MCF 10A (cell line): ENCODE measurements at regions not wholly inside any gene's neighbourhood (a gene's known extent, or its start where the extent isn't known, plus 50 kb on each side); places are given as distances from the start of the nearest gene placed in this dataset.

ENCODE experiments used
- BruUV-seq: library from RNA; stranded (reverse); fragments of 400-500 nt; replicated peaks from 2 replicates; lab custom pipeline; 2021; lab: Mats Ljungman, UMichigan
- CTCF ChIA-PET: fragments of 300-600 bp; sonication (Branson Sonifier 250); formaldehyde crosslinking; extraction: SDS; loops from one replicate; lab custom pipeline; 2021; ENCODE audit warnings: antibody characterized with exemption, inconsistent platforms; lab: Yijun Ruan, JAX
- POLR2A ChIA-PET: fragments of 300-600, 350-650 bp; sonication (Branson Sonifier 250); formaldehyde crosslinking; extraction: SDS; loops from one replicate; lab custom pipeline; 2020; ENCODE audit warnings: antibody characterized with exemption, inconsistent platforms; lab: Yijun Ruan, JAX
- DNase-seq: peaks from one replicate; pipeline ENCODE4 v3.0.0-alpha.2; 2018; ENCODE audit not compliant: unreplicated experiment
- H3K27ac Mint-ChIP-seq: one replicate; pipeline ENCODE4 v1.8.0; 2022; ENCODE audit warnings: mild to moderate bottlenecking, low read depth, mixed read lengths; ENCODE audit not compliant: unreplicated experiment
- H3K27me3 Mint-ChIP-seq: one replicate; pipeline ENCODE4 v1.8.0; 2022; ENCODE audit warnings: mixed read lengths; ENCODE audit not compliant: insufficient read depth, unreplicated experiment
- H3K36me3 Mint-ChIP-seq: one replicate; pipeline ENCODE4 v1.8.0; 2022; ENCODE audit warnings: mild to moderate bottlenecking, moderate library complexity, mixed read lengths; ENCODE audit not compliant: insufficient read depth, unreplicated experiment
- H3K4me1 Mint-ChIP-seq: one replicate; pipeline ENCODE4 v1.8.0; 2022; ENCODE audit warnings: mixed read lengths; ENCODE audit not compliant: insufficient read depth, unreplicated experiment
- H3K4me3 Mint-ChIP-seq: one replicate; pipeline ENCODE4 v1.8.0; 2022; ENCODE audit warnings: mild to moderate bottlenecking, moderate library complexity, mixed read lengths; ENCODE audit not compliant: unreplicated experiment
- H3K9me3 Mint-ChIP-seq: one replicate; pipeline ENCODE4 v1.8.0; 2022; ENCODE audit warnings: mixed read lengths; ENCODE audit not compliant: unreplicated experiment
- CTCF ChIP-seq: fragments of 200-600 bp; IDR thresholded peaks from one replicate; pipeline ENCODE4 v1.8.0; 2022; ENCODE audit warnings: antibody characterized with exemption, mild to moderate bottlenecking; ENCODE audit not compliant: unreplicated experiment
- intact Hi-C: fragments of 100-400 bp; cut with micrococcal nuclease; formaldehyde crosslinking; loops from 2 replicates; pipeline ENCODE4 v1.14.1; 2022

DNA sequence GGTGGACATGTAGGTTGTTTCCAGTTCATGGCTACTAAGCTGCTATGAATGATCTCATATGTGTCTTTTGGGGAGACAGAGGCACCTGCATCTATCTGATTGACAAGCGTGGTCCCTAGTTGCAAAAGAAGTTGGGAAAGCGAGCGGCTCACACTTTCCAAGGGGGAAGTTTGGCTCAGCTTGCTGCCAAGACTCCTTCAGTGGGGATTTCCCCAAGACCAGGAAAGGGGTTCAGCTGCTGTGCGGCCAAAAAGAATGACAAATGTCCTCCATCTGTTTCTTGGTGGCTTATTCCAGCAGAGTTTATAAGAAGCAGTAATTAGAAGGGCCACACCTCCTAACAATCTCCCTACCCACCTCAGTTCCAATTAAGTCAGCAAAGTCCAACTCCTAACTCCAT, 128.5 kb upstream of the GALNT2 start:
- intact Hi-C loops, result no loop called here
- TF ChIP-seq CTCF, result no peak
- Mint-ChIP-seq H3K4me3 (no peak overlapping the region), H3K4me1 (peaks cover 7% of the 10 kb centered on the region), H3K9me3 (no peaks in the 10 kb centered on the region), H3K36me3 (no peaks in the 10 kb centered on the region), H3K27me3 (peaks cover 12% of the 10 kb centered on the region), H3K27ac (no peak overlapping the region)
- peak; percentile 19 for DNase-seq
- BruUV-seq, result no TSS peak
- ChIA-PET CTCF (no interaction called here), POLR2A (no interaction called here)

- ChIA-PET CTCF (interaction anchor here (0.7 to 1.4 kb wide), 2 partner anchors 12 to 59 kb away, joined by 3 to 4 read pairs; no protein-coding TSS in a partner anchor), POLR2A (no interaction called here)
- TF ChIP-seq CTCF, result no peak
- Mint-ChIP-seq H3K36me3 (no peaks in the 10 kb centered on the region), H3K4me3 (no peak overlapping the region), H3K27ac (no peak overlapping the region), H3K9me3 (no peaks in the 10 kb centered on the region), H3K27me3 (peaks cover 12% of the 10 kb centered on the region), H3K4me1 (peaks cover 7% of the 10 kb centered on the region)
- intact Hi-C loops, result no loop called here
- BruUV-seq, result no TSS peak
- DNase-seq, result no peak
Observed at GRCh38 chr1:229940684-229941083, 126.4 kb upstream of the GALNT2 start.

GRCh38 chr1:229941160-229941559, 125.9 kb upstream of the GALNT2 start:
- no peak for TF ChIP-seq CTCF
- CTCF ChIA-PET, result interaction anchor here (0.7 to 1.4 kb wide), 2 partner anchors 11 to 59 kb away, joined by 3 to 4 read pairs; no protein-coding TSS in a partner anchor

GRCh38 chr1:229941831-229942230, 125.2 kb upstream of the GALNT2 start:
- ChIA-PET CTCF (interaction anchor here (1.4 kb wide), 1 partner anchor 11 kb away, joined by 4 read pairs; no protein-coding TSS in a partner anchor), POLR2A (no interaction called here)
- intact Hi-C loops, result no loop called here
- Mint-ChIP-seq H3K27me3 (peaks cover 12% of the 10 kb centered on the region), H3K4me1 (peaks cover 7% of the 10 kb centered on the region), H3K4me3 (no peak overlapping the region), H3K9me3 (no peaks in the 10 kb centered on the region), H3K27ac (no peak overlapping the region), H3K36me3 (no peaks in the 10 kb centered on the region)
- DNase-seq, result no peak
- no peak for TF ChIP-seq CTCF
- BruUV-seq, result no TSS peak

More at GRCh38 chr1:229941160-229941559, 125.9 kb upstream of the GALNT2 start:
- Mint-ChIP-seq H3K4me3 (no peak overlapping the region), H3K27me3 (peaks cover 12% of the 10 kb centered on the region), H3K27ac (no peak overlapping the region), H3K4me1 (peaks cover 7% of the 10 kb centered on the region), H3K9me3 (no peaks in the 10 kb centered on the region), H3K36me3 (no peaks in the 10 kb centered on the region)
- POLR2A ChIA-PET, result no interaction called here
- no peak for DNase-seq
- intact Hi-C loops, result no loop called here
- no TSS peak for BruUV-seq
